ENCODE measurements at regions not wholly inside any gene's neighbourhood (a gene's known extent, or its start where the extent isn't known, plus 50 kb on each side); places are given as distances from the start of the nearest gene placed in this dataset.

DNA sequence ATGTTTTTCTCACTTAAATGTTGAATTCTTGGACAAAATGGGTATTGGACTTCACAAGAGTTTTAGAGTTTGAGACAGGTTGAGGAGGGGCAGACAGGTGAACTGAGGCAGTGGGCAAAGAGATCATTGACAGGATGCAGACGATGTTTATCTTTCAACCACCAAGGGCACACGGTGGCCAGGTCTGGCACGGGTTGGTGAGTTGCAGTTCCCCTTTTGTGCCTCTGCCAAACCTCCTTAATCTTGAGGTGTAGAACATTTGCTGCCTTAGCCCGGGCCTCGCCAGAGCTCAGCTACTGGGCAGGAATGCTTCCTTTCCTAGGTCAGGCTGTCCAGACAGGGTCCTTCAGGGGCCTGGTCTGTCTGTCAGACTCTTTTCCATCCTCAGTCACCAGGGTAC lies 567.4 kb upstream of the SOX9 start:
- intact Hi-C loops (cut with DNase I) = no loop called here
- no peak overlapping the region for H3K27ac ChIP-seq
- H3K36me3 ChIP-seq = no peaks in the 10 kb centered on the region
- H3K27me3 ChIP-seq = no peaks in the 10 kb centered on the region
- H3K4me3 ChIP-seq = no peak overlapping the region
- no peaks in the 10 kb centered on the region for H3K4me1 ChIP-seq
- DNase-seq (ENCODE audit: extremely low spot score in 2 of 2) = no peak
- H3K9me3 ChIP-seq = no peaks in the 10 kb centered on the region
- TF ChIP-seq POLR2AphosphoS5 (IDR thresholded peaks at IDR 0.05; ENCODE audit: insufficient read depth in 1 of 2, low read depth in 1 of 2) = no peak
- TF ChIP-seq, protein P1, sequence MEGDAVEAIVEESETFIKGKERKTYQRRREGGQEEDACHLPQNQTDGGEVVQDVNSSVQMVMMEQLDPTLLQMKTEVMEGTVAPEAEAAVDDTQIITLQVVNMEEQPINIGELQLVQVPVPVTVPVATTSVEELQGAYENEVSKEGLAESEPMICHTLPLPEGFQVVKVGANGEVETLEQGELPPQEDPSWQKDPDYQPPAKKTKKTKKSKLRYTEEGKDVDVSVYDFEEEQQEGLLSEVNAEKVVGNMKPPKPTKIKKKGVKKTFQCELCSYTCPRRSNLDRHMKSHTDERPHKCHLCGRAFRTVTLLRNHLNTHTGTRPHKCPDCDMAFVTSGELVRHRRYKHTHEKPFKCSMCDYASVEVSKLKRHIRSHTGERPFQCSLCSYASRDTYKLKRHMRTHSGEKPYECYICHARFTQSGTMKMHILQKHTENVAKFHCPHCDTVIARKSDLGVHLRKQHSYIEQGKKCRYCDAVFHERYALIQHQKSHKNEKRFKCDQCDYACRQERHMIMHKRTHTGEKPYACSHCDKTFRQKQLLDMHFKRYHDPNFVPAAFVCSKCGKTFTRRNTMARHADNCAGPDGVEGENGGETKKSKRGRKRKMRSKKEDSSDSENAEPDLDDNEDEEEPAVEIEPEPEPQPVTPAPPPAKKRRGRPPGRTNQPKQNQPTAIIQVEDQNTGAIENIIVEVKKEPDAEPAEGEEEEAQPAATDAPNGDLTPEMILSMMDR (IDR thresholded peaks at IDR 0.05) = no peak

DNA sequence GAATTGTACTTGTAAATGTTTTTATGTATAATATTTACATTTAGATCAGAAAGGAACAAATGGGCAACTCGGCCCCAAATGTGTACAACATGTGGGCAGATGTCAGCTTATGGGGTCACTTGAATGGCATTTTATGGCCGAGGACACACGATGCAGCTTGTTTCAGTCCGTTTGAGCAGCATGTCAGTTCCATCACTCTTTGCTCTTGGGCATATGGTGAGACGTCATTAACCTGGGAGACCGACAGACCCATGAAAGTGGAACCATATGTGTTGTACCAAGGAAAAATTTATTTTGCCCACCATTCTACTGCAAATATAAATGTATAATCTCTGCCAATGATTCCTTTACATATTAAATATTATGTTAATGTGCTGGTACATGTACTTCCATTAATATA lies 561.9 kb upstream of the SOX9 start:
- Histone ChIP-seq H3K36me3 (no peaks in the 10 kb centered on the region), H3K4me3 (no peak overlapping the region), H3K27me3 (no peaks in the 10 kb centered on the region), H3K4me1 (no peaks in the 10 kb centered on the region), H3K9me3 (no peaks in the 10 kb centered on the region), H3K27ac (no peak overlapping the region)
- TF ChIP-seq, protein P1 (IDR thresholded peaks at IDR 0.05) = no peak
- TF ChIP-seq POLR2AphosphoS5 (IDR thresholded peaks at IDR 0.05; ENCODE audit: insufficient read depth in 1 of 2, low read depth in 1 of 2) = no peak
- intact Hi-C loops (cut with DNase I) = no loop called here
- no peak for DNase-seq (ENCODE audit: extremely low spot score in 2 of 2)

DNA sequence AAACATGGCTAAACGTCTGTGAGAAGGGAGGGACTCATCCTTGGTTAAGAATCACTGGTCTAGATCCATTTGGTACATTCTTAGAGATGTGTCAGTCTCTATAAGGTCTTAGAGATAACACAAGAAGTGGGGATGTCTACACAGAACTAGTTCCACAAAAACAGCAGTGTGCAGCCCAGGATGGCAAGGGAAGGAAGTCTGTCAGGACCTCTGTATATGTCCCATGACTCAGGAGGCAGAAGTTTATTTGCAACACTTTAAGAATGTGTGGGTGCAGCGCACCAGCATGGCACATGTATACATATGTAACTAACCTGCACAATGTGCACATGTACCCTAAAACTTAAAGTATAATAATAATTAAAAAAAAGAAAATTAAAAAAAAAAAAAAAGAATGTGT lies 548.5 kb upstream of the SOX9 start:
- intact Hi-C loops (cut with DNase I) = no loop called here
- Histone ChIP-seq H3K4me1 (no peaks in the 10 kb centered on the region), H3K9me3 (no peaks in the 10 kb centered on the region), H3K4me3 (no peak overlapping the region), H3K36me3 (no peaks in the 10 kb centered on the region), H3K27me3 (no peaks in the 10 kb centered on the region), H3K27ac (no peak overlapping the region)
- TF ChIP-seq POLR2AphosphoS5 (IDR thresholded peaks at IDR 0.05; ENCODE audit: insufficient read depth in 1 of 2, low read depth in 1 of 2) (no peak), POLR2A (IDR thresholded peaks at IDR 0.05) (no peak)
- TF ChIP-seq, protein P1 (IDR thresholded peaks at IDR 0.05) = no peak
- DNase-seq (ENCODE audit: extremely low spot score in 2 of 2) = no peak

DNA sequence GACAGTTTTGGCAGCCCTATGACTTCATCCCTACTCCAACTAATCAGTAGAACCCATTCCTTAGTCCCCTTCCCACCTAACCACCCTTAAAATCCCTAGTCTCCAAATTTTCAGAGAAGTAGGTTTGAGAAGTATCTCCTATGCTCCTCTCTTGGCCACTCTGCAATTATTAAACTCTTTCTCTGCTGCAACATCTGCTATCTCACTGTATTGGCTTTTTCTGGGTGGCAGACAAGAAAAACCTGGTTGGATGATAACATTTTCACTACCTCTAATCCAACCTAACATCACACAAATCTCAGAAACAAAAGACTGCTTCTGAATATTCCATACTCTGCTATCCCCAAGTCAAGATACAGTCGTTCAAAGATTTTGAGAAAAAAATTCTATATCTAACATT lies 542.4 kb upstream of the SOX9 start:
- Histone ChIP-seq H3K36me3 (no peaks in the 10 kb centered on the region), H3K27ac (no peak overlapping the region), H3K4me1 (no peaks in the 10 kb centered on the region), H3K9me3 (no peaks in the 10 kb centered on the region), H3K27me3 (no peaks in the 10 kb centered on the region), H3K4me3 (no peak overlapping the region)
- TF ChIP-seq POLR2A (IDR thresholded peaks at IDR 0.05) = no peak
- TF ChIP-seq, protein P1 (IDR thresholded peaks at IDR 0.05) = no peak
- no peak for TF ChIP-seq POLR2AphosphoS5 (IDR thresholded peaks at IDR 0.05; ENCODE audit: insufficient read depth in 1 of 2, low read depth in 1 of 2)
- no peak for DNase-seq (ENCODE audit: extremely low spot score in 2 of 2)
- intact Hi-C loops (cut with DNase I) = no loop called here

GRCh38 chr17:71580220-71580619 lies 540.6 kb upstream of the SOX9 start:
- Histone ChIP-seq H3K9me3 (no peaks in the 10 kb centered on the region), H3K27ac (no peak overlapping the region), H3K36me3 (no peaks in the 10 kb centered on the region), H3K4me1 (no peaks in the 10 kb centered on the region), H3K4me3 (no peak overlapping the region), H3K27me3 (no peaks in the 10 kb centered on the region)
- intact Hi-C loops (cut with DNase I) = no loop called here
- TF ChIP-seq POLR2AphosphoS5 (IDR thresholded peaks at IDR 0.05; ENCODE audit: insufficient read depth in 1 of 2, low read depth in 1 of 2) (no peak), POLR2A (IDR thresholded peaks at IDR 0.05) (no peak)
- TF ChIP-seq, protein P1 (IDR thresholded peaks at IDR 0.05) = no peak
- no peak for DNase-seq (ENCODE audit: extremely low spot score in 2 of 2)

Data from vagina (tissue), 2 donors.